GM21390 (cell line): ENCODE measurements at regions not wholly inside any gene's neighbourhood (a gene's known extent, or its start where the extent isn't known, plus 50 kb on each side); places are given as distances from the start of the nearest gene placed in this dataset.
"Not testable (repeated sequence)": the region's sequence is repeated elsewhere in the genome, so short reads cannot be mapped to it uniquely, and the experiment has no call there.

Source experiments
- ATAC-seq: cut with Tn5 transposase; IDR thresholded peaks from one replicate; pipeline ENCODE4 v1.9.1; 2021; ENCODE audit not compliant: unreplicated experiment

- ATAC-seq = no peak
Observed at GRCh38 chr1:229119161-229119560, 151.8 kb upstream of the RAB4A start.

GRCh38 chr1:229119876-229120275 lies 151.0 kb upstream of the RAB4A start:
- no peak for ATAC-seq

- no peak for ATAC-seq
Observed at GRCh38 chr1:229121845-229122436, 149.0 kb upstream of the RAB4A start.

DNA sequence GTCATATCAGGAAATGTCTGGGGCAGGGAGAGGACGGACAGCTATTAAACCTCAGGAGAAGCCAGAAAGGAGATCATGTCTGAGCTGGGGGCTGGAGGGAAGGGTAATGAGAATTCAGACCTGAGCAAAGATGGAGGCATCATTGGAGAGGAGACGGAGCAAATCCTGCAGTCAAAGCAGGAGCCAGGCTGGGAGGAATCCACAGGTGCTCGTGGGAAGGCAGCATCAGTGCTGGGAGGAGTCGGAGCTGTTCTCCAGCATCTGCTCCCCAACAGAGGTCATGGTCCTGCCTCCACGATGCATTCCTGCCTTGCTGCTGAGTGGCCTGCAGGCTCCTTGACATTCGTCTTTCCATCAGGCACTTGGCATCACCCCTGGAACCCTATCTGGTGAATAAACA lies 148.3 kb upstream of the RAB4A start:
- ATAC-seq = no peak

- no peak for ATAC-seq
Observed at GRCh38 chr1:229124116-229124515, 146.8 kb upstream of the RAB4A start.

GRCh38 chr1:229124520-229125124 lies 146.3 kb upstream of the RAB4A start:
- ATAC-seq = no peak

DNA sequence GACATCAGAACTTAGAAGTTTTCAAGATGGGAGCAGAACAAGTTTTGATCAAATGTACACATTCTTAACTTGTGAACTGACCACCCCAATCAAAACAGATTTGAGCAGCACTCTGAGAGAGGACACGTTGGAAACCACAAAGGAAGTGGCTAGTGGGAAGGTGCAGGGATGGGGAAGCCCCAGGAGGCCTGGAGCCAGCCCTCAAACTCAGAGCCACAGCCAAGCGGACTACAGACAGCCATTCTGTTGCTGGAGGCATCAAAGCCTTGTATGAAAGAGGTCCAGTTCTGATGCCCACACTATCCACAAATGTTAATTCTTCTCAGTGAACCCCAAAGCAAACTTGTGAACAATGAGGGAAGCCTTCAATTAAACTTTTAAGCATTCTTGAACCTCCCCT lies 143.6 kb upstream of the RAB4A start:
- ATAC-seq = no peak

DNA sequence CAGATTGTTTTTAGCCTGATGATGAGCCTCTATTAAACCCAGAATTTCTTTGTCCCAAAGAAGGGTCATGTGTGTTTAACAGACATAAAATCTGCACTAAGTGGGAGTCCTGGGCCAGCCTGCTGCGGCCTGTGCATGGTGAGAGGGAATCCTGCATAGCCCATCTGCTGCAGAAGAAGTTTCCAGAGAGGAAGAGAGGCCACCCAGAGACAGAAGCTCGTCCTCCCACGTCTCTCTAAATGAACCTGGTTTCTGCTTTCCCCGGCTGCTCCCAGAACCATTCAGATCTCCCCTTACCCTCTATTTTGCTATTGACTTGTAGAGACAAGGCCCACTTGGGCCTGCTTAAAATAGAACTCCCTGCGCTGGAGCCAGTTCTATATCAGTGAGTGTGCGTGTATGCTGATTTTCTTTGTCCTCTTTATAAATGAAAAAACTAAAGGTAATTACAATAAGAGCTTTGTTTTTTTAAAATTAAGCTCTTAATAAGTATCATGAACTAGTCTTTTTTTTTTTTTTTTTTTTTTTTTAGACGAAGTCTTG lies 142.8 kb upstream of the RAB4A start:
- ATAC-seq = no peak

- no peak for ATAC-seq
Observed at GRCh38 chr1:229129301-229130027, 141.4 kb upstream of the RAB4A start.

GRCh38 chr1:229130028-229130668 lies 140.8 kb upstream of the RAB4A start:
- no peak for ATAC-seq

DNA sequence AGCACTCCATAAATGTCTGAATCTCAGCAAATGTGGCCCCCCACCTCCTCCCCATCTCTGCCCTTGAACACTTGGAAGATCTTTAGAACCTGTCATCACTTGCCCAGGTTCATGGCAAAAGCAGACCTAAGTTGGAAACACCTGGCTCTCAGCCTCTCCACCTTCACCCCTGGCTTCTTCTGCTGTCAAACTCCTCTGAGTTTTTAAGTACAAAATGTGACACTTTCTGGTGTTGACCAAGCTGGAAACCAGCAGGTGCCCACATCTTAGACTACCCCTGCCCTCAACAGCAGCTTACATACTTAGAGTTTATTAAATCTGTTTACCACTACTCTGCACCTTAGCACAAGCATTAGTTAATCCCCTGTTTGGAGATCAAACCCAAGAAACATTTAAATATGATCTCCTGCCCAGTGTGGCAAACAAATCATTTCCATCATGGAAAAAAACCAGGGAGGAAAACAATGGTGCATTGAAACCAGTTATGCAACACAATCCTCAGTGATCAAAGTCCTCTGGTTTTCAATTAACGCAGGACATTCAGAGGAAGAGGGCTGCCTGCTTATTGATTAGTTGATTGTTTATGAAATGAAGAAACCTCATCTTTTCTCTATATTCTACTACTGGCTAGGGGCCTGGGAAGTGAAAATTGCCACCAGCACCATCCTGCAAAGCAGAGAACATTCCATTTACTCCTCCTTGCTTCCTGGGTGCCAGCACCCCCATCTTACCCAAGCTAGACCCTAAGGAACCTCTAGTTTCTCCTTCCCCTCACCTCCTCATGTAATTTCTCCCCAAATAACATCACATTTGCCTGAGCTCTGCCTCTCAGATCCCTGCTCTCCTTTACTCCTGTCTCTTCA lies 139.4 kb upstream of the RAB4A start:
- ATAC-seq = no peak

DNA sequence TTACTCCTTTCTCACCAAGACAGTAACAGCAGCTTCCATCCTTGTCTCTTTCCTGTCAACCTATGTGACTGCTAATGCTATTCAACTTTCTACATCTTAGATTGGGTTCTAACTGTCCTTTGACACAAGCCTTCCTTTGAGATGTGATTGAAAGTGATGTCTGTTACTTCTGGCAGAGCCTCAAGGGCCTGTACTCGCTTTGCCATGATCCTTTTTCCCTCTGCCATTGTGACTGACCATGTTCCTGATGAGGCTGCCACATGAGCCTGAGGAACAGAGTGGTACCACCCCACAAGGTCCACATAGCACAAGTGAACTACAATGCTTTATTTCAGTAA lies 138.8 kb upstream of the RAB4A start:
- no peak for ATAC-seq

DNA sequence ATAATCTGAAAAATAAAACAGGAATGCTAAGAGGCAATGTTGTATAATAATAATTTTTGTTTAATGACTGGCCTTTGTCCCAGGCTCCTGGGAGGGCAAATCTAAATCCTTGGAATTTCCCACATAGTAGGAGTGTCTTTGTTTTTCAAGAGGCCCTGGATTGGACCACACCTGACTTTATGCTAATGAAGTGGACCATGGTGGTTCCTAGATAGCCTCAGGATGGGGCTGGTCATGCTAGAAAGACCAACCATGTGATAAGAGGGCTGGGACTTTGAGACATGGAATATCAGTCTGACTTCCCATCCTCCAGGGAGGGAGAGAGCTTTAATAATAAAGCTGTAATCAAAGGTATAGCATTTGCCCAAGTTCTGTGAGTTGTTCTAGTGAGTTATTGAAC lies 138.2 kb upstream of the RAB4A start:
- no peak for ATAC-seq

DNA sequence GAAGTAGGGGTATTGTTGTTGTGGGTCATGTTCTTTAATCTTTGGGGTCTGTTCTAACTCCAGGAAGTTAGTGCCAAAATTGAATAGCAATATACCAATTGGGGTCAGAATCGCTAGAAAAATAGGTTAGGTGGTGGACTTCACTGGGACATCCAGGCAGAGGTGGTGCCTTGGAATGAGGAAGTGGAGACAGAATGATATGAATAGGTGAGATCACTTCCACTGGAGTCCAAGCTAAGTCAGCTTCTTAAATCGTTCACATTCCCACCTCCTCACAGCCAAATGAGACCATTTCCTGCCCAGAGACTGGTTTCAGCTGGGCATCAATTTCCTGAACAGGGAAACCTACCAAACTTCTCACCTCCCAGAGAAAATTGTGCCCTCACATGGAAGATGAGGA lies 137.8 kb upstream of the RAB4A start:
- ATAC-seq = no peak

DNA sequence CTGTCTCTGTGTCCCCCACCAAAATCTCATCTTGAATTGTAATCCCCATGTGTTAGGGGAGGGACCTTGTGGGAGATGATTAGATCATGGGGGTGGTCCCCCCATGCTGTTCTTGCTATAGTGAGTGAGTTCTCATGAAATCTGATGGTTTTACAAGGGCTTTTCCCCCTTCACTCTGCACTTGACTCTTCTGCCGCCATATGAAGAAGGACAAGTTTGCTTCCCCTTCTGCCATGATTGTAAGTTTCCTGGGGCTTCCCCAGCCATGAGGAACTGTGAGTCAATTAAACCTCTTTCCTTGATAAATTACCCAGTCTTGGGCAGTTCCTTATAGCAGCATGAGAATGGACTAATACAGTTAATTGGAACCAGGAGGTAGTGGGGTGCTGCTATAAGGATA lies 137.1 kb upstream of the RAB4A start:
- ATAC-seq = no peak

DNA sequence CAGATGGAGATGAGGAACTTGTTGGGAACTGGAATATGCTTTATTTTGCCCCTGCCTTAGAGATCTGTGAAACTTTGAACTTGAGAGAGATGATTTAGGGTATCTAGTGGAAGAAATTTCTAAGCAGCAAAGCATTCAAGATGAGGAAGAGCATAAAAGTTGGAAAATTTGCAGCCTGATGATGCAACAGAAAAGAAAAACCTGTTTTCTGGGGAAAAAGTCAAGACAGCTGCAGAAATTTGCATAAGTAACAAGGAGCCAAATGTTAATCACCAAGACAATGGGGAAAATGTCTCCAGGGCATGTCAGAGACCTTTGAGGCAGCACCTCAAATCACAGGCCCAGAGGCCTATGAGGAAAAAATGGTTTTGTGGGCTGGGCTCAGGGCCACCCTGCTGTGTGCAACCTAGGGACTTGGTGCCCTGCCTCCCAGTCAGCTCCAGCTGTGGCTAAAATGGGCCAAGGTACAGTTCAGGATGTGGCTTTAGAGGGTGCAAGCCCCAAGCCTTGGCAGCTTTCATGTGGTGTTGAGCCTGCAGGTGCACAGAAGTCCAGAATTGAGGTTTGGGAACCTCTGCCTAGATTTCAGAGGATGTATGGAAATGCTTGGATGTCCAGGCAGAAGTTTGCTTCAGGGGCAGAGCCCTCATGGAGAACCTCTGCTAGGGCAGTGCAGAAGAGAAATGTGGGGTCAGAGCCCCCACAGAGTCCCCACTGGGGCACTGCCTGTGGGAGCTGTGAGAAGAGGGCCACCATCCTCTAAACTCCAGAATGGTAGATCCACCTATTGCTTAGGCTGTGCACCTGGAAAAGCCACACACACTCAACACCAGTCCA lies 136.3 kb upstream of the RAB4A start:
- ATAC-seq = not testable (repeated sequence)

DNA sequence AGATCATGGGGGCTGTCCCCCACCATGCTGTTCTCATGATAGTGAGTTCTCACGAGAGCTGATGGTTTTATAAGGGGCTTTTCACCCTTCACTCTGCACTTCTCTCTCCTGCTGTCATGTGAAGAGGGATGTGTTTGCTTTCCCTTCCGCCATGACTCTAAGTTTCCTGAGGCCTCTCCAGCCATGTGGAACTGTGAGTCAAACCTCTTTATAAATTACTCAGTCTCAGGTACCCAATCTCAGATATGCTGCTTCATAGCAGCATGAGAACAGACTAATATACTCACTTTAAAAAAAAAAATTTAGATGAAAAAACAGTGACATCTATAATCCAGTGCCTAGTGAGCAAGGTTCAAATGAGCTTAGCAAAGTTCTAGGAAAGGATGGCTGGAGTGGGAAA lies 135.1 kb upstream of the RAB4A start:
- ATAC-seq = no peak

DNA sequence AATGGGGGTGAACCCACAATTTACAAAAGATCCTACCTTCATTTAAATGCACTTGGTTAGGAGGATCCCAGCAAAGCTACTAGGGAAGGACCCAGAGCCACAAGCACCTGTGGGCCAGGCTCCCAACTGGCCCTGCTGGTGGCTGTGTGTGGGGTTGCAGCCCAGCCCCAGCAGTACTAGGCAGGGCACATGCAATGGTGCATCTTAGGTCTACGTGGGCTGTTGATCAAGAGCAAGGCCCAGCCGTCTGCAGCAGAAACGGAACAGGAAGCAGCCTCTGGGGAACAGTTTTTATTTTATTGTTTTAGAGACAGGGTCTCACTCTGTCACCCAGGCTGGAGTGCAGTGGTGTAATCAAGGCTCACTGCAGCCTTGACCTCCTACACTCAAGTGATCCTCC lies 134.1 kb upstream of the RAB4A start:
- no peak for ATAC-seq

DNA sequence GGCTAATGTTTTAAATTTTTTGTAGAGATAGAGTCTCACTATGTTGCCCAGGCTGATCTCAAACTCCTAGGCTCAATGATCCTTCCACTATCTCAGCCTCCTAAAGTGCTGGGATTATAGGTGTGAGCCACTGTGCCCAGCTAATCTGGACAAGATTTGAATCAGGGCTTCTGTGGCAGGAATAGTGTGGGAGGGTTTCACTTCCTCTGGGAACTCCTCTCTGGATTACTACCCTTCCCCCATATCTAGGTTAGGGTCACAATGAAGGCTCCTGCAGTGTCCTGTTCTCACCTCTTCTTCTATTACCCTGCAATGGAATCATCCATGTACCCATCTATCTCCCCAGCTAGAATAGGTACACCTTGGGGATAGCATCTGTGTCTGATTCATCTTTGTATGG lies 133.6 kb upstream of the RAB4A start:
- no peak for ATAC-seq

DNA sequence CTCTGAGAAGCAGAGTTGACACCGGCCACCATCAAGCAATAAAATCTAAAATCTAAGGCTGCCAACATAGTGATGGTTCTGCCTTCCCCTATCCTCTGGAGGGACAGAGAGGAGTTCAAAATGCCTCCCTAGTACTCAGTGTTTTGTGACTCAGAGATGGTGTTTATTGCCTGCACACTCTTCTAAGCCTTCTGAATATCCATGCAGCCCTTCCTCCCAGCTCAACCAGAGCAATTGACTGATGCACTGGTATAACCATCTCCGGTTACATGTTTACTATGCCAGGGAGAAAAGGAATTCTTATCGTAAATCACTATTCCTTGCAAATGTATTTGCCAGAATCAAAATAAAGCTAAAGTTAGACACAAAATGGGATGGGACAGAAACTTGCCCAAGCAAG lies 132.9 kb upstream of the RAB4A start:
- ATAC-seq = no peak
